ENCODE measurements at regions not wholly inside any gene's neighbourhood (a gene's known extent, or its start where the extent isn't known, plus 50 kb on each side); places are given as distances from the start of the nearest gene placed in this dataset.

DNA sequence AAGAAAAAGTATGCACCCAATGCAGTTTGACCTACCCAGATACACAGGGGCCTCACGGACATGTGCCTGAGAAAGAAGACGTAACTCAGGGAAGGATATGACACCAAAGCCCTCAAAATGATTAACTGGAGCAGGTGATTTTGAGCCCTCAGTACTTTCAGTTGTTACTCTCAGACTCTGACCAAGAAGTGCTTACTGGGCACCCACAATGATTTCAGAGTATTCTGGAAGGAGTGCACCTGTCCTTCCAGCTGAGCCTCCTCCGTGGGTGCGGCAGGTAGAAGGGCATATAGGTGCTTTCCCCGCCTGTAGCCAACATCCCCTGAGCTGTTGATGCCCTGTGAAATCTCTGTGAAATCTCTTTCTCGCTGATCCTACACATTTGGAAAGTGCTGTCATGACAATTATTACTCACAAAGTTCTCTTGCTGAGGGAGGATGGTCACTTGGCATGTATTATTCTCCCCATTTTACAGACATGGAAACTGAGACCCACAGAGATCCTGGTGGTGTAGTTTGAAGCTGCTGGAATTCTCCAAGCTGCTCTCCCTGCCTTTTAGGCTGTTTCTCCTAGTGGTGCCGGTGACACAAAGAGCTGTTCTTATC is 154.3 kb upstream of the CCND2 start (continued):
- TF ChIP-seq SMARCA5 (IDR thresholded peaks at IDR 0.05) (peak; percentile 98), EED (IDR thresholded peaks at IDR 0.05; ENCODE audit: low read depth) (peak; percentile 94), NRF1 (conservative IDR thresholded peaks at IDR 0.05; ENCODE audit: low read depth, low read length) (no peak), BHLHE40 (IDR thresholded peaks at IDR 0.05; ENCODE audit: borderline replicate concordance in 1 of 2, low read depth in 2 of 2, low read length in 1 of 2) (peak; percentile 96 to 98), RUNX3 (IDR thresholded peaks at IDR 0.05; ENCODE audit: low read length) (peak; percentile 87), ZZZ3 (IDR thresholded peaks at IDR 0.05; ENCODE audit: control insufficient read depth, insufficient read length, low read depth) (no peak), RELA (IDR thresholded peaks at IDR 0.05; ENCODE audit: borderline replicate concordance, partially characterized antibody) (peak; percentile 91), KLF5 (IDR thresholded peaks at IDR 0.05; ENCODE audit: partially characterized antibody) (peak; percentile 75), CHD4 (IDR thresholded peaks at IDR 0.05) (no peak), MTA2 (IDR thresholded peaks at IDR 0.05; ENCODE audit: low read depth) (peak; percentile 92), HDAC6 (IDR thresholded peaks at IDR 0.05; ENCODE audit: unreplicated experiment) (no peak), PAX8 (IDR thresholded peaks at IDR 0.05) (no peak), POU2F2 (IDR thresholded peaks at IDR 0.05; ENCODE audit: borderline replicate concordance, low read depth, low read length) (peak; percentile 52; the same call in 2 of the 3 replicates), SPI1 (IDR thresholded peaks at IDR 0.05; ENCODE audit: borderline replicate concordance, insufficient read depth, low read depth, low read length) (no peak), POLR2A (IDR thresholded peaks at IDR 0.05; ENCODE audit: low read depth, low read length) (no peak), SMAD1 (IDR thresholded peaks at IDR 0.05; ENCODE audit: low read depth, partially characterized antibody) (no peak)
- TF ChIP-seq, protein P1, sequence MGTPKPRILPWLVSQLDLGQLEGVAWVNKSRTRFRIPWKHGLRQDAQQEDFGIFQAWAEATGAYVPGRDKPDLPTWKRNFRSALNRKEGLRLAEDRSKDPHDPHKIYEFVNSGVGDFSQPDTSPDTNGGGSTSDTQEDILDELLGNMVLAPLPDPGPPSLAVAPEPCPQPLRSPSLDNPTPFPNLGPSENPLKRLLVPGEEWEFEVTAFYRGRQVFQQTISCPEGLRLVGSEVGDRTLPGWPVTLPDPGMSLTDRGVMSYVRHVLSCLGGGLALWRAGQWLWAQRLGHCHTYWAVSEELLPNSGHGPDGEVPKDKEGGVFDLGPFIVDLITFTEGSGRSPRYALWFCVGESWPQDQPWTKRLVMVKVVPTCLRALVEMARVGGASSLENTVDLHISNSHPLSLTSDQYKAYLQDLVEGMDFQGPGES (IDR thresholded peaks at IDR 0.05) = no peak
- TF ChIP-seq, protein P2, sequence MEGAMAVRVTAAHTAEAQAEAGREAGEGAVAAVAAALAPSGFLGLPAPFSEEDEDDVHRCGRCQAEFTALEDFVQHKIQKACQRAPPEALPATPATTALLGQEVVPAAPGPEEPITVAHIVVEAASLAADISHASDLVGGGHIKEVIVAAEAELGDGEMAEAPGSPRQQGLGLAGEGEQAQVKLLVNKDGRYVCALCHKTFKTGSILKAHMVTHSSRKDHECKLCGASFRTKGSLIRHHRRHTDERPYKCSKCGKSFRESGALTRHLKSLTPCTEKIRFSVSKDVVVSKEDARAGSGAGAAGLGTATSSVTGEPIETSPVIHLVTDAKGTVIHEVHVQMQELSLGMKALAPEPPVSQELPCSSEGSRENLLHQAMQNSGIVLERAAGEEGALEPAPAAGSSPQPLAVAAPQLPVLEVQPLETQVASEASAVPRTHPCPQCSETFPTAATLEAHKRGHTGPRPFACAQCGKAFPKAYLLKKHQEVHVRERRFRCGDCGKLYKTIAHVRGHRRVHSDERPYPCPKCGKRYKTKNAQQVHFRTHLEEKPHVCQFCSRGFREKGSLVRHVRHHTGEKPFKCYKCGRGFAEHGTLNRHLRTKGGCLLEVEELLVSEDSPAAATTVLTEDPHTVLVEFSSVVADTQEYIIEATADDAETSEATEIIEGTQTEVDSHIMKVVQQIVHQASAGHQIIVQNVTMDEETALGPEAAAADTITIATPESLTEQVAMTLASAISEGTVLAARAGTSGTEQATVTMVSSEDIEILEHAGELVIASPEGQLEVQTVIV (IDR thresholded peaks at IDR 0.05; ENCODE audit: borderline replicate concordance, partially characterized antibody) = no peak
- TF ChIP-seq, protein P3, sequence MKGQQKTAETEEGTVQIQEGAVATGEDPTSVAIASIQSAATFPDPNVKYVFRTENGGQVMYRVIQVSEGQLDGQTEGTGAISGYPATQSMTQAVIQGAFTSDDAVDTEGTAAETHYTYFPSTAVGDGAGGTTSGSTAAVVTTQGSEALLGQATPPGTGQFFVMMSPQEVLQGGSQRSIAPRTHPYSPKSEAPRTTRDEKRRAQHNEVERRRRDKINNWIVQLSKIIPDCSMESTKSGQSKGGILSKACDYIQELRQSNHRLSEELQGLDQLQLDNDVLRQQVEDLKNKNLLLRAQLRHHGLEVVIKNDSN (IDR thresholded peaks at IDR 0.05; ENCODE audit: borderline replicate concordance, extremely low read length, insufficient read depth, low read depth, low read length) = no peak
- TF ChIP-seq, protein P4, sequence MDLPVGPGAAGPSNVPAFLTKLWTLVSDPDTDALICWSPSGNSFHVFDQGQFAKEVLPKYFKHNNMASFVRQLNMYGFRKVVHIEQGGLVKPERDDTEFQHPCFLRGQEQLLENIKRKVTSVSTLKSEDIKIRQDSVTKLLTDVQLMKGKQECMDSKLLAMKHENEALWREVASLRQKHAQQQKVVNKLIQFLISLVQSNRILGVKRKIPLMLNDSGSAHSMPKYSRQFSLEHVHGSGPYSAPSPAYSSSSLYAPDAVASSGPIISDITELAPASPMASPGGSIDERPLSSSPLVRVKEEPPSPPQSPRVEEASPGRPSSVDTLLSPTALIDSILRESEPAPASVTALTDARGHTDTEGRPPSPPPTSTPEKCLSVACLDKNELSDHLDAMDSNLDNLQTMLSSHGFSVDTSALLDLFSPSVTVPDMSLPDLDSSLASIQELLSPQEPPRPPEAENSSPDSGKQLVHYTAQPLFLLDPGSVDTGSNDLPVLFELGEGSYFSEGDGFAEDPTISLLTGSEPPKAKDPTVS (IDR thresholded peaks at IDR 0.05; ENCODE audit: low read depth, low read length) = no peak
- TF ChIP-seq, protein P5, sequence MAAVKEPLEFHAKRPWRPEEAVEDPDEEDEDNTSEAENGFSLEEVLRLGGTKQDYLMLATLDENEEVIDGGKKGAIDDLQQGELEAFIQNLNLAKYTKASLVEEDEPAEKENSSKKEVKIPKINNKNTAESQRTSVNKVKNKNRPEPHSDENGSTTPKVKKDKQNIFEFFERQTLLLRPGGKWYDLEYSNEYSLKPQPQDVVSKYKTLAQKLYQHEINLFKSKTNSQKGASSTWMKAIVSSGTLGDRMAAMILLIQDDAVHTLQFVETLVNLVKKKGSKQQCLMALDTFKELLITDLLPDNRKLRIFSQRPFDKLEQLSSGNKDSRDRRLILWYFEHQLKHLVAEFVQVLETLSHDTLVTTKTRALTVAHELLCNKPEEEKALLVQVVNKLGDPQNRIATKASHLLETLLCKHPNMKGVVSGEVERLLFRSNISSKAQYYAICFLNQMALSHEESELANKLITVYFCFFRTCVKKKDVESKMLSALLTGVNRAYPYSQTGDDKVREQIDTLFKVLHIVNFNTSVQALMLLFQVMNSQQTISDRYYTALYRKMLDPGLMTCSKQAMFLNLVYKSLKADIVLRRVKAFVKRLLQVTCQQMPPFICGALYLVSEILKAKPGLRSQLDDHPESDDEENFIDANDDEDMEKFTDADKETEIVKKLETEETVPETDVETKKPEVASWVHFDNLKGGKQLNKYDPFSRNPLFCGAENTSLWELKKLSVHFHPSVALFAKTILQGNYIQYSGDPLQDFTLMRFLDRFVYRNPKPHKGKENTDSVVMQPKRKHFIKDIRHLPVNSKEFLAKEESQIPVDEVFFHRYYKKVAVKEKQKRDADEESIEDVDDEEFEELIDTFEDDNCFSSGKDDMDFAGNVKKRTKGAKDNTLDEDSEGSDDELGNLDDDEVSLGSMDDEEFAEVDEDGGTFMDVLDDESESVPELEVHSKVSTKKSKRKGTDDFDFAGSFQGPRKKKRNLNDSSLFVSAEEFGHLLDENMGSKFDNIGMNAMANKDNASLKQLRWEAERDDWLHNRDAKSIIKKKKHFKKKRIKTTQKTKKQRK (IDR thresholded peaks at IDR 0.05; ENCODE audit: low read depth, low read length) = no peak
